ENCODE measurements at regions not wholly inside any gene's neighbourhood (a gene's known extent, or its start where the extent isn't known, plus 50 kb on each side); places are given as distances from the start of the nearest gene placed in this dataset.

GRCh38 chr2:22902662-22903165, 482.3 kb upstream of the KLHL29 start:
- TF ChIP-seq SUZ12 (IDR thresholded peaks at IDR 0.05; ENCODE audit: extremely low read depth, insufficient read depth, insufficient read length) (no peak), YY1 (IDR thresholded peaks at IDR 0.05; ENCODE audit: insufficient read depth, insufficient read length) (no peak), ZNF274 (IDR thresholded peaks at IDR 0.05; ENCODE audit: low read depth, low read length) (no peak)
